ENCODE measurements at regions not wholly inside any gene's neighbourhood (a gene's known extent, or its start where the extent isn't known, plus 50 kb on each side); places are given as distances from the start of the nearest gene placed in this dataset.
"Not testable (repeated sequence)": the region's sequence is repeated elsewhere in the genome, so short reads cannot be mapped to it uniquely, and the experiment has no call there.

DNA sequence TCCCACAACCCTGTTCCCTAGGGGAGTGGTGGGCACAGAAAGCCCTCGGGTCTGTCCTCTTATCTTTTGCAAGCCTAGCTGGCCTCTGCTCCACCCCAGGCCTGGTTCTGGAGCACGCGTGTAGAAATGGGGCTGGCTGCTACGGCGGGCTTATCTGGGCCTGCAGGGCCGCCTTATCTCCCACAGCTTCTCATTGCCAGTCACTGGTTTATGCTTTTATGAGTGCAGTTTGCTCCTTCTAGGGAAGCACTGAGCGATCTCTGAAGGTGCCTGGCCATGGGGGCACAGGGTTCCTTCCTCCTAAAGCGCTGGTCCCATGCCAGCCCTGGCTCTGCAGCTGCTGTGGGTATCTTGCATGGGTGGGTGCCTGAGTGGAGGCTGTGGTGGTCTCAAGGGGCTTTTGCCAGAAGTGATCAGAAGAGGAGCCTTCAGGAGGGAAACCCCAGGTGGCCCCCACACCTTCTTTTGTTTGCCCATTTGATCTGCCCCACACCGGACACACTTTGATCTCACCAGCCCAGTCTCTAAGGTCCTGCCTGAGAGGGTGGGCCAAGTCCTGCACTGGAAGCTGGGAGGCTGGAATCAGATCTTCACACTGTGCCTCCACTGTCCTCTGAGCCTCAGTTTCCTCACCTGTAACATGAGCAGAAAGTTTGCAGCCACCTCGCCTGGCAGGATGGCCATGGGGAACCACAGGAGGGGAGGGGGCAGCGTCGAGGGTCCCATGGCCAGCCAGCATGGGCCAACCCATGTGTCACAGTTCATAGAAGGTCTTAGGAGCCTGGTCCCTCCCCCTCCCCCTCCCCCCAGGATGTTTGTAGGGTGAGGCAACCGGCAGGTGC, 86.6 kb upstream of the FGF3 start:
- DNase-seq (ENCODE audit: low read depth): no peak

DNA sequence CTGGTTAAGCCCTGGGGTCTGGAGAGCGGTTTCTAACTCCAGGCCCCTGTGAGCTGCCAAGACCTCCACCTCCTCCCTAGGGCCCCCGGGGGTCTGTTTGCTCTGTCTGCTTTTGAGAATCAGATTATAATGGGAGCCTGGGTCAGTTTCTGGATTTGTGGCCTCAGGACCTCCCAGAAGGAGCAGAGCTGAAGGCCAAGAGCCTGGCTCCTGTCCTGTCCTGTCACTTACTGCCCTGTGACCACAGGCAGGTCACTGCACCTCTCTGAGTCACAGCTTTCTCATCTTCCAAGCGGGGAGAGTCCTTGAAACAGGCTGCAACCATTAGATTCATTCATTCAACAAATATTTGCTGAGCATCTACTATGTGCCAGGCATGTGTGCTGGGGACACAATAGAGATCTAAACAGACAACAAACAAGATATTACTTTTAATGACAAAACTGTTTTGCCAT, 87.3 kb upstream of the FGF3 start:
- DNase-seq (ENCODE audit: low read depth): no peak

DNA sequence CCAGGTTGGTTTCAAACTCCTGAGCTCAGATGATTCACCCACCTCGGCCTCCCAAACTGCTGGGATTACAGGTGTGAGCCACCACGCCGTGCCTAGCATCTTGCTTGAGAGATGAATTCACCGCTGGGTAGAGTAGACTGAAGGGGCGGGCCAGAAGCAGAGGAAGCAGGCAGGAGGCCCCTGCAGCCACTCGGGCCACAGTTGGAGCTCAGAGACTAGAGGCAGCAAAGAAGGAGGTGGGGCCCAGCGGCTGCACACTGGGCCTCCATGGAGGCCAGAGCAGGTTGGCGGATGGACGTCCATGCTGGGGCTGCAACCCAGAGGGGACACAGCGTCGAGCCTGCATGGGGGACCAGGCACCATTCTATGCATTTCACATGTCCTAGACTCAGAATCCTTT, 88.4 kb upstream of the FGF3 start:
- no peak for DNase-seq (ENCODE audit: low read depth)

DNA sequence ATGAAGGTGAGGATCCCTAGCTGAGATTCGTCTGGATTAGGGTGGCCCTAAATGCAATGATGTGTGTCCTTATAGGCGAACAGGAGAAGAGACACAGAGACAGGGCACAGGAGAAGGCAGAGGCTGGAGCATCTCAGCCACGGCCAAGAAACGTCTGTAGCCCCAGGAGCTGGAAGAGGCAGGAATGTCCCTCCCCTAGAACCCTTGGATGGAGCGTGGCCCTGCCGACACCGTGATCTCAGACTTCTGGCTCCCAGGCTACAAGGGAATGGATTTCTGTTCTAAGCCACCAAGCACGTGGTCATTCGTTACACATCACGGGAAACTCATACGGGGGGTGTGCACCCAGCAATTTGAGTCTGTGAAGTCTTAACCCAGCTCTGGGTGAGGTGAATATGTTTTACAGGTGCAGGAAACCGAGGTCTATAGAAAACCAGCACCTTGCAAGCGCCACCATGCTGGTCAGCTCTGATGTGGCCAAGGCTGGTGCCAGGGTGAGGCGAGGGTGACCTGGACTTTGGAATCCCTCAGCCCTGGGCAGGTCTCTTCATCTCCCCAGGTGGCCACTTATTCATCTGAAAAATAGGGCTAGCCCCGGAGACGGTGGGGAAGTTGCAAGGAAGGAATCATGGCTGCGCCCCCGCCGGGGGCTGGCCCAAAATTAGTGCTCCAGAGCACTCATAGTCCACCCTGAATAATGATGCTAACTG, 89.5 kb upstream of the FGF3 start:
- DNase-seq (ENCODE audit: low read depth): no peak

DNA sequence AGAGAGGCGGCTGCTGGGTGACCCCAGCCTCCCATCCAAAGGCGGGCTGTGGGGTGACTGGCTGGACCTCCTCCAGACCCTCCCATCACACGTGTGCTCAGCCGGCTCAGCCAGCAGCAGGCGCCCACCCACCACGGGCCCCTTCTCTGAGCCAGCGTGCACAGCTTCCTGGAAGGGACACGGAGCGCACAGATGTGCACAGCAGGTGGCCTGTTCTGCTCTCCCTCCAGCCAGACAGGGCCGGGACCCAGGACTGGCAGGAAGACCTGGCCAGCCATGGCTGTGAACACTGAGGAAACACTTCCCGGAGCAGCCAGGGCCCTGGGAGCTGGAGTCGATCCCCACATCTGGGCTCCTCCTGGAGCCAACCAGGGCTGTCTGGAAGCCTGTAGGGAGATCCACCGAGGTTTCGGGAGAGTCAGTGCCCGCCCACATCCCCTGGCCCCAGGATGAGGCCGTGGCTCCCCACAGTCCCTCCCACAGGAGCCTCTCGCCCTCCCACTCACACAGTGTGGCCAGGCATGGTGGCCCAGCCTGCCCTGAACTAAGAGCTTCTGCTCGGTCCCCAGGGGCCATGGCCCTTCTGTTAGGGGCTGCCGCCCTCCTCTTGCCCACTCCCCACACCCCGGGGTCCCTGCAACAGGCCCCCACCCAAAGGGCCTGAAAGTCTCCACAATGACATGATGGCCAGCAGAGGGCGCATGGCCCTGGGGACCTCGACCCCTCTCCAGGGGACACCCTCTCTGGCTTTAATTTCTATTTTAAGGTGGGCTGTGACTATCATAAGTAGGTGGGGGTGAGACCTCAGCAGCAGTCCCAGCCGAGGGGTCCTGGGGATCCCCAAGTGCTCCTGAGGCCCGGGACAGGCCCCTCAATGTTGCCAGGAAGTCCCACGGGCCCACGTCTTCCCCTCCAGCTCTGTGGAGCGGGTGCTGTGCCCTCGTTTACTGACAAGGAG, 90.6 kb upstream of the FGF3 start:
- no peak for DNase-seq (ENCODE audit: low read depth)

DNA sequence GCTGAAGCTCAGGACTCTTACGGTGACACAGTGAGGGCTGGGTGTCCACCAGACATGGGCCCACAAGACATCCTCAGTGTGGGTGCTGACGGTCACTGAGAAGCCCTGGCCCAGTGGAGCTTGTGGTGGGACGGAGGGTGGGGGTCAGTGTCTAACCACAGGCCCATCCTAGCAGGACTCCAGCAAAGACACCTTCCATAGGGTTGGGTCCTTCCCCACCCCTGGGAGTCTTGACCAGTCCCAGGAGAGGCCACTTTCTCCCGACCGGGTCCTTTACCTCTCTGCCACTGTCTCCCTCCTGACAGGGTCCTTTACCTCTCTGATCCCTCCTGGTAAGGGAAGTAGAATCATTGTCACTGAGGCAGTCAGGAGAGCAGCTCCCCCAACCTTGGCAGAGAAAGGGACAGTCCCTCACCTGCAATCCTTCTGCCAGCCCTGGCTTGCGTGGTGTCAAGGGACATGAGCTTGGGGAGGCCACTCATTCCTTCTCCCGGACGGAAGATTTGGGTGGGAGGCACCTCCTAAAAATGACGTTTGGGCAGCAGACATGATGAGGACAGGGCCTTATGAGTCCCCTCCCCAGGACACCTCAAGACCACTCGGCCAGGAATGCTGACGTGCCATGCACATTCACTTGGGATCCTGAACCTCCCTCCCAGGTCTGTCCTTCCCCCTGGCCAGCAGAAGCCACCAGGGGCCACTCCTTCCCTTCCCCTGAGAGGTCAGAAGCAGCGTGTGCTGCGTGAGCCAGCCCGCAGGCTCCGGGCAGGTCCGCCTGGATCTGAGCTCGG, 91.5 kb upstream of the FGF3 start:
- no peak for DNase-seq (ENCODE audit: low read depth)

DNA sequence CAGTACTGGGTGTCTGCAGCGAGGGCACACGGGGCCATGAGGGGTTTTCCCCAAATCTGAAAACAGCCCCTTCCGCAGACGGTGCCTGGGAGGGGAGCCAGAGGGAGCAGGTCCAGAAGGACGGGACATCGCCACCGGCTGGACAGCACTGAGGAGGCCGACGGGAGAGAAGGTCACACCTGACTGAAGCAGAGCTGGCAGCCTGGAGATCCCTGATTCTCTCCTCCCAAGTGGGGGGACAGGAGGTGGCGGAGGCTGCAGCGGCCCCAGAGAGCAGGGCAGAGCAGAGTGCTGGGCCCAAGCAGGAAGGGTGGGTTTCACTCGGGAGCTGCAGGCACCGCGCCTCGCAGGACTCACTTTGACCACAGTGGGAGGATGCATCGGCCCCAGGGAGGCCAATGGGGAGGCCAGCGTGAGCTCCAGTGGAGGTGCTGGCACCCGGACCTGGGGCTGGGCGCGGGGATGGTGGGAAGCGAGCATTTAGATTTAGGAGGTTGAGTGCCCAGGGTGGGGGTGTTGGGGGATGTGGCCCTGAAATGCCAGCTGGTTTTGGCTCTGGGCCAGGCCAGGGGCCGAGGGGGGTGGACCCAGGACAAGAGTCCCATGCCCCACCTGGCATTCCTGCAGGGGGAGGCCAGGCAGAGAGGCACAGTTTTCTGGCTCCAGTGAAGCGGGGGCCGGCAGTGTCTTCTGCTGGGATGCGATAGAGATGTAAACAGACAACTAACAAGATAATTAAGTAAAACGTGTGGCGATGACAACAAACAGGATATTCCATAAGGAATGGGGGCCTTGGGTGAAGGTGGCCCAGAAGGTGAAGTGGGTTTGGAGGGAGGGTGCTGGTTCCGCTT, 92.3 kb upstream of the FGF3 start:
- no peak for DNase-seq (ENCODE audit: low read depth)

DNA sequence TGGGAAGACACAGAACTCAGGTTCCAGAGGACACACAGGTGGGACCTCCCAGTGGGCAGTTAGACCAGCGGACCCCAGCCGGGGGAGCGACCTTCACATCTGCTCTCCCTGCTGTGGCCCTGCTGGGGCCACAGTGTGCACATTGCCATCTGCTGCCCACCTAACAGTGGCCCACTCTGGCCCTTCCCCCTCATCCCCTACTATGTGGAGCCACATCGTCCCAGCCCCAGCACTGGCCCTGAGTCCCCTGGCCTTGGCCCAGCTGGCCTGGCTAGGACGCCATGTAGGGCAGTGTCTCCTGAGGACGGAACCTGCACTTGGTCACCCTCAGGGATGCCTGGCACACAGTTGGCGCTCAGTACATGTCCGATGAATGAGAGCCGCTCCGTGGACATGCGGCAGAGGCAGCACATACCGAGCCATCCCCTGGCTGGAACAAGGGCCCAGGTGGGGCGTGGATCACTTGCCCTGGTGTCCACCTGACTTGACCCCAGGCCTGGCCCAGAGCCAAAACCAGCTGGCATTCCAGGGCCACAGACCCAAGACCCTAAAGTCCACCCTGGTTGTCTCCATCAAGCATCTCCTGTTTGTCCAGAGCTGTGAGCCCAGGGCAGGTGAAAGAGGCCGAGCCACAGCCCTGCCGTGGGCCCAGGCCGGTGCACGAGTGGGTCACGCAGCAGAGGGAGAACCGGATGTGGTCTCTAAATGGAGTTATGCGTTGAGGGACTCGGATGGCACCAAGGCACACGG, 93.1 kb upstream of the FGF3 start:
- DNase-seq (ENCODE audit: low read depth): no peak

DNA sequence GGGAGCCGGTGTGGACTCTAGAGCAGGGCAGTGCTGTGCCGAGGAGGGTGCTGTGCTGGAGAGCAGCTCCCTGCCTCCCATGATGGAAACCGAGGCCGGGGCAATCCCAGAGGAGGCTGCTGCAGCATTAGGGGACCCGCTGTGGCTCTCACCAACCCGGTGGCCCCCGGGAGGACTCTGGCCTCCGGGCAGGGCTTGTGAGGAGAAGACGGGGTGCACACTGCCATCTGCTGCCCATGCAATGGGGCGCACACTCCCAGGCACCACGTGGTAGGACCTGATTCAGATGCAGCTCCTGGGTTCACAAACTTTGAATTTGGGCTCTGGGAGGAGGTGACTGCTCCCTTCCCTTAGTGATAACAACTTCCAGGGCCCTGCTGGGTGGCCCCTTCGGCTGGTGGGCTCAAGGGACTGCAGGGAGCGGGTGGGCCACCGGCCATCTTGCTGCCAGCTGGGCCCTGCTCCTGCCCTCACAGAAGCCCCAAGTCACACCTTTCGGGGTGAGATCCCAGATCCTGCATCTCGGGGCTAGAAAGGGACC, 93.8 kb upstream of the FGF3 start:
- no peak for DNase-seq (ENCODE audit: low read depth)

DNA sequence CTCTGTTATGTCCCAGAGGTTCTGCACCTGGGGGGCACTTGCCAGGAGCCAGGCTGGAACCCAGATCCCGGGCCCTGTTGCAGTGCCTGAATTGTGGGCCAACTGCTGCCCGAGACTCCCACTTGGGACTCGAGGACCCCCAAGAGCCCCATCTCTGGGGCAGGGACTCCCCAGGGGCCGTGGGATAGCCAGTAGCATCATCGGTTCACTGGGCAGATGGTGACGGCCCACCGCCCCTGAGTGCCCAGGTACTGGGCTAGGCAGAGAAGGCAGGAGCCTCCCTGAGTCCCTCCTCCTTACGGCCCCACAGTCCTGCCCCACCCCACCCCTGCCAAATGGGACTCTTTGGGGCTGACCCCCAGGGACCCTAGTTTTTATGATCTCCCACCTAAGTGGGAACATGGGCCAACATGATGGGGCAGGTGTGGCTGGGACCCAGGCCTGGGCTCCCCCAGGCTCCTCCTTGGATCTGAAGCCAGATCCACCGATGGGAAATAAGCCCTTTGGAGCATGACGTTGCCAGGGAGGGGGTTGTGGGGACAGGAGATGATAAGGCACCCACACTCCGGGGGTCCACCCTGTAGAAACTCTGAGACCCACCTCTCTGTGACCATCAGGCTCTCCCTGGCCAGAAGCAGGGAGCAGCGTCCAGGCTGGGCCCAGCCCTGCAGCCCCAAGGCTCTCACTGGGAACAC, 94.5 kb upstream of the FGF3 start:
- DNase-seq (ENCODE audit: low read depth): no peak

DNA sequence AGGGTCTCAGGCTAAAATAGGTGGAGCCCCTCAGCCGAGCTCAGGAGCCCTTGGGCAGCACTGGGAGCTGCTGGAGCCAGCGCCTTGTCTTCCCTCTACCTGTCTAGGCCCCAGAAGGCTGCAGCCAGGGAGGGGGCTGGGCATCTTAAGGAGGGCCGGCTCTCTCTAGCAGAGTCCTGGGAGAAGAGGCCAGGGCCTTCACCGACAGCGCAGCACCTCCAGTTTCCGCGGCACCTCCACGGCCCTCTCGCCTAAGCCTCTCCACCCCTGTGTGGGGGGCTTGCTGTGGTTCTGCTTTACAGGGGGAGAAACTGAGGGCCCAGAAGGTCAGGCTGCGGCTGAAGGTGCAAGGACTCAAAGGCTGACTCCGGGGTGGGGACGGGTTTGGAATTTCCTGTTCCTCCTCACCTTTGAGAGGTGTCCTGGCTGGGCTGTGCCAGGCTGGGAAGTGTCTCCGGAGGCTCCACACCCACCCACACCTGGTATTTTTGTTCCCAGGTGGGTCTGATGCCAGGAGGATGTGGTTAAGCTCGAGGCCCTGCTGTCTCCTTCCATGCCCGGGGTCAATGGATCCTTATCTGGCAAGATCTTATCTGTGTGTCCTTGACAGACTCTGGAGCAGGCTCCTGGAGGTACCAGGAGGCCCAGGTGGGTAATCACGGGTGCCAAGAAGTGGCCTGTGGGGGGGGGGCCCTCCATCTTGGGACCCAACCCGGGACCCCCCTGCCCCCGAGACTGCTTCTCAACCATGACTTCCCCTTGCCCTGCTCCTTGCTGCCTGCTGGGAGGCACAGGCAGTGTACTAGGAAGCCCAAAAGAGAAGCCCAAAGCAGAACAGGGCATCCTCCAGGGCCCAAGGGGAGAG, 95.3 kb upstream of the FGF3 start:
- no peak for DNase-seq (ENCODE audit: low read depth)

DNA sequence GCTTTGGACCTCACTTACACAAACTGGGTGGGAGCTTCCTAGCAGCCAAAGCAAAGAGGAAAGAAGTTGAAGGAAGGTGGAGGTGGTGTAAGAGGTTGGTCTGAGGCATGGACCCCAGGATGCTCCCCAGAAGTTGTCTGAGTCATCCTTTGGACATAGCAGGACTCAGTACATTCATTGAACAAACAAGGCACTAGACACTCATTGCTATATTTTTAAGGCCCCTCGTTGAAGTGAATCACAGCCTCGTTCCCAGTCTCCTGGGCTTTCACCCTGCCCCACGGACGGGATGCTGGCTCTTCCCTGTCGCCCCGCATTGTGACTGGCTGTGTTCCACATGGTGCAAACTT, 95.9 kb upstream of the FGF3 start:
- DNase-seq (ENCODE audit: low read depth): no peak

DNA sequence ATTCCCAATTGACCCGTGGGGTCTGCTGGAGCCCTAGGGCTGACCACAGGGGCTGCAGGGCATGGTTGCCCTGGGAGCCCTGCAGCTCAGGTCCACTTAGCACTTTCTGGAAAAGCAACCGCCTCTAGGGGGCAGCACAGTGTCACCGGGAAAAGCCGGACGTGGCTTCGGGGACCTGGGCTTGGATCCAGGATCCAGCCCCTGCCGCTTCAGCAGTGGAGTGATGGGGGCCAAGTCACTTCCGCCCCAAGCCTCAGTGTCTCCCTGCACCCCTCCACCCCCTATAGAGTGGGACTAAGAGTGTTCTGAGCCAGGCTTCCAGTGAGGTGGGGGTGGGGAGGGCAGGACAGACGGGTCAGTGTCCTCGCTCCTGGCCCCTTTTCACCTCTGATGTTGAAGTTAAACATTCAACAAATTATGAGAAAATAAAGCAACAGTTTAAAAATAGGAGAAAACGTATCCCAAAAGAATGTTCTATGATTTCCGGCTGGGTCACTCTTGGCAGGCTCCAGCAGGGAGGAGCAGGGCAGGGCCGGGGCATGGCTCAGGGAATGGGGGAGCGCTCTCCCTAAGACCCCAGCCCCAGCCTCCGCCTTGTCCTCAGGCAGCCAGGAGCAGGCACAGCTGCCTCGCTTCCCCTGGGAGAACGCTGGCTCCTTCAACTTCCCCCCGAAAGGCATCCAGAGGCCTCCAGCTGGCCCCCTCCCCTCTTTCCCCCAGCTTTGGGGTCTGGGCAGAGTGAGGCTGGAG, 96.5 kb upstream of the FGF3 start:
- no peak for DNase-seq (ENCODE audit: low read depth)

DNA sequence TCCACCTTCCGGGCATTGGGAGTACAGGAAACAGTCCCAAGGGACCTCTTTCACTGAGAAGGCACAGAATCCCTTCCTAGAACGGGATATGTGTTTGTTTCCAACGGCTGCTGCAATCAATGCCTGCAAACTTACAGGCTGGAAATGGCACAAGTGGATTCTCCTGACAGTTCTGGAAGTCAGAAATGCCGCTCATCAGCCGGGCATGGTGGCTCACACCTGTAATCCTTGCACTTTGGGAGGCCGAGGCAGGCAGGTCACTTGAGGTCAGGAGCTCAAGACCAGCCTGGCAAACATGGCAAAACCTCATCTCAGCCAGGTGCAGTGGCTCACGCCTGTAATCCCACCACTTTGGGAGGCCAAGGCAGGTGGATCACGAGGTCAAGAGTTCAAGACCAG, 97.0 kb upstream of the FGF3 start:
- DNase-seq (ENCODE audit: low read depth): not testable (repeated sequence)

DNA sequence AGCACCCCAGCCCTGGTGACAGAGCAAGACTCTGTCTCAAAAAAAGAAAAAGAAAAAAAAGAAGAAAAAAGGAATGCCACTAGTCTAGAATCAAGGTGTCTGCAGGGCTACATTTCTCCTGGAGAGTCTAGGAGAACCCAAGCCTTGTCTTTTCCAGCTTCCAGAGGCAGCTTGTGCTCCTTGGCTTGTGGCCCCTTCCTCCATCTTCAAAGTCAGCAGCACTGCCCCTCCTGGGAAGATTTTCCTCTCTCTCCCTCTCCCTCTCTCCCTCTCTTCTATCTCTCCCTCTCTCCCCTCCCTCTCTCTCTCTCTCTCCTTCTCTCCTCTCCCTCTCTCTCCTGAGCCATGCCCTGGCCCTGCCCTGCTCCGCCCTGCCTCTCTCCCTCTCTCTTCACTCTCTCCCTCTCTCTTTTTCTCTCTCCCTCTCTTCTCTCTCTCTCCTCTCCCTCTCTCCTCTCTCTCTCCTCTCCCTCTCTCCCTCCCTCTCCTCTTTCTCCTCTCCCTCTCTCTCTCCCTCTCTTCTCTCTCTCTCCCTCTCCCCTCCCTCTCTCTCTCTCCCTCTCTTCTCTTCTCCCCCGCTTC, 97.7 kb upstream of the FGF3 start:
- no peak for DNase-seq (ENCODE audit: low read depth)

DNA sequence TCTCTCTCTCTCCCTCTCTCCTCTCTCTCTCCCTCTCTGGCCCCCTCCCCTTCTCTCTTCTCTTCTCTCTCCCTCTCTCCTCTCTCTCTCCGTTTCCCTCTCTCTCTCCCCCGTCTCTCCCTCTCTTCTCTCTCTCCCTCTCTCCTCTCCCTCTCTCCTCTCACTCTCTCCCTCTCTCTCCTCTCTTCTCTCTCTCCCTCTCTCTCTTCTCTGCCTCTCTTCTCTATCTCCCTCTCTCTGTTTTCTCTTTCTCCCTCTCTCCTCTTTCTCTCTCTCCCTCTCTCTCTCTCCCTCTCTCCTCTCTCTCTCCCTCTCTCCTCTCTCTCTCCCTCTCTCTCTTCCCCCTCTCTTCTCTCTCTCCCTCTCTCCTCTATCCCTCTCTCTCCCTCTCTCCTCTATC, 98.3 kb upstream of the FGF3 start:
- no peak for DNase-seq (ENCODE audit: low read depth)
